ENCODE measurements at regions not wholly inside any gene's neighbourhood (a gene's known extent, or its start where the extent isn't known, plus 50 kb on each side); places are given as distances from the start of the nearest gene placed in this dataset.

DNA sequence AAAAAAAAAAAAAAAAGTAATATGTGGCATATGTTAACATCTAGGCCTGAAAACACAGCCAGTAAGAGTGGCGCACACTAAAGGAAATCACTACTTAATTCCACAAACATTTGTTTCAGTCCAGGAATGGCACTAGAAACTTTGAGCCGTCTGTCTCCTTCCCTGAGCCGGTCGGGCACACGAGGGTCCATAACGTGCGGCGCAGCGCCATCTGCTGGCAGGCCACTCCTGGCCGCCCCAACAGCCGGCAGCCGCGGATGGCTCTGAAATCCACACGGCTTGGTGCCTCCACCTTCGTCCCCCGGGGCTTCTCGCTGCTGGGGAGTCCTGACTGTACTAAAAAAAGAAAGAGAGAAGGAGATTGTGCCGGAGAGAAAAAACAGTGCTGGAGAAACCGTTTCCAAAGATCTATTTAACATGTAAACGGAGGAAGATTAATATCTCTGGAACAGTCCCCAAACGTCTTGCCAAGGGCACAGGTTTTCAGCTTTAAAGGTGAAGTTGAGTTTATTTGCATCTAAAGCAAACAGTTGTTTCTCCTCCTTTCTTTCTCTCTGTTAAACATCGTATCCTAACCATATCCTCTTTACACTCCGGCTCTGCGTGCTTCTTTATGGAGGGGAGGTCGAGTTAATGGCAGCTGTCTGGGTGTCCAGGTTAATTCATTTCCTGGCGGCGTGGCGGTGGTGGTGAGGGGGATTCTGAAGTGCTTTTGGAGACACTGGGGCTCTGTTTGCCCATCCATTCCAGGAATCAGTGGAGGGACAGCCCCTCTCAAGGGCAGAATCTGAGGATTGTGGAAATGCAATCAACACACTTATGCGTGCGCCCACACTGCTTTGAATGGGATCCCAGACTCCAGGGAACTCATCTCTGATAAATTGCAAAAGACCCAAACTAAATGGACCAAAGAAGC is 611.3 kb upstream of the SALL1 start:
- no peak overlapping the region for H3K4me3 ChIP-seq
- H3K36me3 ChIP-seq = no peaks in the 10 kb centered on the region
- H3K4me2 ChIP-seq = peak overlapping the region; percentile 72

DNA sequence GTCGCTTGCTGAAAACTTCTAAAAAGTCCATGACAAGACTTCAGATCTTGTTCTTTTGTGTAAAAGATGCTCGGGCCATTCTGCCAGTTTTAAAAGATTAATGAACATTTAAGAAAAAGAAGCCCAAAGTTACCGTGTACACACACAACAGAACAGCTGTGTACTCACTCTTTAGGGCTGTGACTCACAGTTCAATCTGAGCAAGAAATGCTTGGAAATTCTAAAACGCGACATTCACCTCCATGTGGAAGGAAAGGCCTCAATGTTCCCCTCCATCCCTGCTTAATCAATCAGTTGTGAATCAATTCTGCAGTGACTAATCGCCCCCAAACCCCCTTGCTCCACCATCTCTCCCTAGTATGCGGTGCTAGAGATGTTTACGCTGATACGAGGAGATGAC is 609.9 kb upstream of the SALL1 start:
- Histone ChIP-seq H3K27me3 (no peaks in the 10 kb centered on the region), H3K4me1 (peaks cover 21% of the 10 kb centered on the region), H3K27ac (no peak overlapping the region), H3K9ac (no peak overlapping the region), H3K4me2 (no peak overlapping the region), H3K4me3 (no peak overlapping the region), H3K9me3 (no peaks in the 10 kb centered on the region), H4K20me1 (no peaks in the 10 kb centered on the region), H3K36me3 (no peaks in the 10 kb centered on the region)
- no peak for TF ChIP-seq Cebpa-rat (IDR thresholded peaks at IDR 0.05)

More for the DNA sequence above, 611.3 kb upstream of the SALL1 start:
- H3K27ac ChIP-seq = no peak overlapping the region
- no peaks in the 10 kb centered on the region for H4K20me1 ChIP-seq
- no peaks in the 10 kb centered on the region for H3K9me3 ChIP-seq
- H3K9ac ChIP-seq = no peak overlapping the region
- no peak for TF ChIP-seq Cebpa-rat (IDR thresholded peaks at IDR 0.05)
- H3K27me3 ChIP-seq = no peaks in the 10 kb centered on the region
- peaks cover 11% of the 10 kb centered on the region for H3K4me1 ChIP-seq

- H3K4me3 ChIP-seq = no peak overlapping the region
- no peaks in the 10 kb centered on the region for H4K20me1 ChIP-seq
- H3K9ac ChIP-seq = no peak overlapping the region
- H3K27ac ChIP-seq = no peak overlapping the region
- no peak overlapping the region for H3K4me2 ChIP-seq
- H3K4me1 ChIP-seq = peaks cover 21% of the 10 kb centered on the region
- no peak for TF ChIP-seq Cebpa-rat (IDR thresholded peaks at IDR 0.05)
- H3K9me3 ChIP-seq = no peaks in the 10 kb centered on the region
- no peaks in the 10 kb centered on the region for H3K36me3 ChIP-seq
- H3K27me3 ChIP-seq = no peaks in the 10 kb centered on the region
These were observed 608.9 kb upstream of the SALL1 start for GRCh38 chr16:51759999-51760398.

- Histone ChIP-seq H3K9ac (no peak overlapping the region), H3K9me3 (no peaks in the 10 kb centered on the region), H3K36me3 (no peaks in the 10 kb centered on the region), H3K27me3 (no peaks in the 10 kb centered on the region), H4K20me1 (no peaks in the 10 kb centered on the region), H3K27ac (no peak overlapping the region), H3K4me1 (peaks cover 21% of the 10 kb centered on the region), H3K4me2 (no peak overlapping the region), H3K4me3 (no peak overlapping the region)
- TF ChIP-seq Cebpa-rat (IDR thresholded peaks at IDR 0.05) = no peak
These were observed 608.3 kb upstream of the SALL1 start for GRCh38 chr16:51759329-51759728.

DNA sequence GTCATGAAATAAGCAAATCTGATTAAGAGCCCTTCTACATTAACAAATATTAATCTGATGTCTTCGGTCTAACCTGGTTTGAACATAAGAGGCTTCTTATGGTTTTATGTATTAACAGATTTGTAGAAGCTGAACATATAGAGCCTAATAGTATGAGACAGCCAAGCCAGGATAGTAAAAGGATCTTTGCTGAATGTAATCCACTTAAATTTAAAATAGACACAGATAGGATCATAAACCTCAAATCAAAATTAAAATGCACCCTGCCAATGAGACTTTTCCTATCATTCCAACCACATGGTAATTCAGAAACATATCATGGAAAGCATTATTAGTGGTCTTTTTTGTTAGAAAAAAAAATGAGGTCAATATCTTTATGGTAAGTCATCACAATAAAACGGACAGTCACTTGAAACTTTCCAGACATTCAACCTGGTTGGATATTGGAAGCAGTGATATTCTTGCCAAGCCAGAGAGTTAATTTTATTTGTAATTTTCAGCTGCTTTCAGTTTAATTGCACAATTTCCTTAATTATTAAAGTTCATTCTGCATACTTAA is 606.9 kb upstream of the SALL1 start:
- H3K27ac ChIP-seq = no peak overlapping the region
- H4K20me1 ChIP-seq = no peaks in the 10 kb centered on the region
- TF ChIP-seq Cebpa-rat (IDR thresholded peaks at IDR 0.05) = no peak
- peaks cover 19% of the 10 kb centered on the region for H3K4me1 ChIP-seq
- no peak overlapping the region for H3K4me3 ChIP-seq
- H3K9ac ChIP-seq = no peak overlapping the region
- no peak overlapping the region for H3K4me2 ChIP-seq
- no peaks in the 10 kb centered on the region for H3K9me3 ChIP-seq
- H3K36me3 ChIP-seq = no peaks in the 10 kb centered on the region
- H3K27me3 ChIP-seq = no peaks in the 10 kb centered on the region

- Histone ChIP-seq H3K36me3 (no peaks in the 10 kb centered on the region), H4K20me1 (no peaks in the 10 kb centered on the region), H3K9ac (no peak overlapping the region), H3K9me3 (no peaks in the 10 kb centered on the region), H3K4me1 (peaks cover 14% of the 10 kb centered on the region), H3K27ac (no peak overlapping the region), H3K4me3 (no peak overlapping the region), H3K27me3 (no peaks in the 10 kb centered on the region), H3K4me2 (no peak overlapping the region)
- TF ChIP-seq Cebpa-rat (IDR thresholded peaks at IDR 0.05) = no peak
These were observed 606.4 kb upstream of the SALL1 start for GRCh38 chr16:51757505-51757904.

GRCh38 chr16:51757124-51757470 is 606.0 kb upstream of the SALL1 start:
- H4K20me1 ChIP-seq = no peaks in the 10 kb centered on the region
- no peak overlapping the region for H3K9ac ChIP-seq
- no peaks in the 10 kb centered on the region for H3K36me3 ChIP-seq
- H3K4me2 ChIP-seq = peak overlapping the region; percentile 41; the same call in 1 of the 2 replicates
- no peaks in the 10 kb centered on the region for H3K9me3 ChIP-seq
- no peaks in the 10 kb centered on the region for H3K27me3 ChIP-seq
- H3K4me3 ChIP-seq = no peak overlapping the region
- peaks cover 10% of the 10 kb centered on the region for H3K4me1 ChIP-seq
- TF ChIP-seq Cebpa-rat (IDR thresholded peaks at IDR 0.05) = no peak
- H3K27ac ChIP-seq = no peak overlapping the region

GRCh38 chr16:51756447-51757123 is 605.5 kb upstream of the SALL1 start:
- no peaks in the 10 kb centered on the region for H4K20me1 ChIP-seq
- no peak overlapping the region for H3K27ac ChIP-seq
- no peak for TF ChIP-seq Cebpa-rat (IDR thresholded peaks at IDR 0.05)
- H3K4me3 ChIP-seq = no peak overlapping the region
- no peaks in the 10 kb centered on the region for H3K36me3 ChIP-seq
- no peaks in the 10 kb centered on the region for H3K27me3 ChIP-seq
- H3K9me3 ChIP-seq = no peaks in the 10 kb centered on the region
- peak overlapping the region; percentile 41 for H3K4me2 ChIP-seq
- no peak overlapping the region for H3K9ac ChIP-seq
- H3K4me1 ChIP-seq = peaks cover 10% of the 10 kb centered on the region

DNA sequence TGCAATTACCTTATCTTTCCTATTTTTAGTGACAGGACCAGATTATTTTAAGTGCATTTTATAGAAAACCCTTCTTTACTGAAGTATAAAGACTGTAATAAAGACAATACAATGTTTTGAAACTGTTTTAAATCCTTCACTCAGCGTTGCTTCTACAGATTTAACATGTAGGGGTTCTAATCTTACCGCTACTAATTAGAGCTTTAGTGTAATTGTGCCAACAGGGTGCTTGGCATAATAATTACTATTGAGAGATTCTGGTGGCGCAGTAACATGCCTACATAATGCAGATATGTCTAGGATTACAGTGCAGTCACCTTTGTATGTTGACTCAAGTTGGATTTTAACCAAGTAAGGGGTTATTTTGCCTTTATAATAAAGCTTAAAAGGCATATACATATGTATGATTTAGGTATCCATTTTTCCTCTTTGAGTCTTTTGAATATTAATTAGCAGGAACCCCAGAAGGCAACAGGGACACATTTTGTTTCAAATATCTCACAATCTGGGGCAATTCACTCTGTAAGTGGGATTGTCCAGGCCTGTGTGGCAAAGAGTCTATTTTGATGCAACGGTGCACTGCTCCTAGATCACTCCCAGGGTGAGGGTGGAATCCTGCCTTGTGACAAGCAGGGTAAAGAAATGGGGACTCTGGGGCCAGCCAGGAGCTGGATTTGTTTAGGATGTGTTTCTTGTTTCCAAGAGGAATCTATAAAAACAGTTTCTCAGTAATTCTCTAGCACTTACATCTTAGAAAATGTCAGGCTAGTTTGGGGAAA is 604.7 kb upstream of the SALL1 start:
- H4K20me1 ChIP-seq = no peaks in the 10 kb centered on the region
- no peak overlapping the region for H3K4me3 ChIP-seq
- no peak overlapping the region for H3K27ac ChIP-seq
- no peaks in the 10 kb centered on the region for H3K9me3 ChIP-seq
- H3K9ac ChIP-seq = no peak overlapping the region
- H3K4me2 ChIP-seq = peak overlapping the region; percentile 41; the same call in 1 of the 2 replicates
- H3K27me3 ChIP-seq = no peaks in the 10 kb centered on the region
- peaks cover 10% of the 10 kb centered on the region for H3K4me1 ChIP-seq
- H3K36me3 ChIP-seq = no peaks in the 10 kb centered on the region
- TF ChIP-seq Cebpa-rat (IDR thresholded peaks at IDR 0.05) = no peak
